SK-N-SH (cell line): ENCODE measurements at regions not wholly inside any gene's neighbourhood (a gene's known extent, or its start where the extent isn't known, plus 50 kb on each side); places are given as distances from the start of the nearest gene placed in this dataset.

Experiments used
- CTCF ChIA-PET: fragments of 300-600, 350-600 bp; formaldehyde crosslinking; extraction: SDS; loops from one replicate; lab custom pipeline; 2021; lab: Yijun Ruan, JAX
- POLR2A ChIA-PET: fragments of 350-600 bp; sonication (Branson Sonifier 250); formaldehyde crosslinking; extraction: SDS; loops from one replicate; lab custom pipeline; 2020; ENCODE audit warnings: antibody characterized with exemption, inconsistent platforms; lab: Yijun Ruan, JAX
- DNase-seq: peaks from one replicate; pipeline ENCODE4 v3.0.0; 2012
- H2AFZ ChIP-seq: fragments of 200-600 bp; sonication (generic); 2 replicates; pipeline ENCODE4 v1.8.1; 2016; ENCODE audit warnings: antibody characterized with exemption, mild to moderate bottlenecking, low read depth
- H3F3A ChIP-seq: fragments of 200-600 bp; sonication (generic); replicated peaks from 2 replicates; pipeline ENCODE3; 2016; ENCODE audit warnings: antibody characterized with exemption, mild to moderate bottlenecking; ENCODE audit not compliant: insufficient read depth
- H3K27ac ChIP-seq, 2 experiments: fragments of 200-500 bp in 1 of 2; fragments of 200-600 bp in 1 of 2; sonication (Bioruptor generic) in 1 of 2; sonication (generic), shearing (Covaris generic) in 1 of 2; 2 replicates each; pipeline versions ENCODE4 v1.5.1 to v1.6.1; 2014 to 2016; ENCODE audit warnings: low read depth in 2 of 2, inconsistent platforms in 1 of 2, low read length in 1 of 2, mild to moderate bottlenecking in 1 of 2, mixed read lengths in 1 of 2
- H3K27me3 ChIP-seq: fragments of 200-600 bp; sonication (generic), shearing (Covaris generic); 2 replicates; pipeline ENCODE4 v1.6.1; 2016; ENCODE audit warnings: mixed run types; ENCODE audit not compliant: insufficient read depth
- H3K36me3 ChIP-seq, 2 experiments: fragments of 200-500 bp in 1 of 2; fragments of 200-600 bp in 1 of 2; sonication (Bioruptor generic) in 1 of 2; sonication (generic) in 1 of 2; replicated peaks in 1 of 2; 2 replicates each; pipeline versions ENCODE3 to v1.5.1; 2014 to 2016; ENCODE audit warnings: low read length in 1 of 2, mild to moderate bottlenecking in 1 of 2; ENCODE audit not compliant: insufficient read depth in 2 of 2, control insufficient read depth in 1 of 2
- H3K4me1 ChIP-seq, 2 experiments: fragments of 200-500 bp in 1 of 2; fragments of 200-600 bp in 1 of 2; sonication (Bioruptor generic) in 1 of 2; sonication (generic), shearing (Covaris generic) in 1 of 2; 2 replicates each; pipeline versions ENCODE4 v1.5.1 to v1.6.1; 2014 to 2016; ENCODE audit warnings: low read depth in 1 of 2, low read length in 1 of 2, mixed run types in 1 of 2; ENCODE audit not compliant: insufficient read depth in 2 of 2, control insufficient read depth in 1 of 2
- H3K4me2 ChIP-seq: fragments of 200-600 bp; sonication (generic), shearing (Covaris generic); 2 replicates; pipeline ENCODE4 v1.6.1; 2017; ENCODE audit warnings: mixed run types
- H3K4me3 ChIP-seq, 2 experiments: fragments of 200-500 bp in 1 of 2; fragments of 200-600 bp in 1 of 2; sonication (Bioruptor generic) in 1 of 2; sonication (generic), shearing (Covaris generic) in 1 of 2; 2 replicates each; pipeline versions ENCODE4 v1.5.1 to v1.8.1; 2014 to 2016; ENCODE audit warnings: low read depth in 2 of 2, inconsistent platforms in 1 of 2, low read length in 1 of 2, mild to moderate bottlenecking in 1 of 2, mixed read lengths in 1 of 2, moderate library complexity in 1 of 2
- H3K79me2 ChIP-seq: fragments of 200-600 bp; sonication (generic); 2 replicates; pipeline ENCODE4 v1.8.1; 2017; ENCODE audit warnings: mild to moderate bottlenecking; ENCODE audit not compliant: insufficient read depth
- H3K9ac ChIP-seq: fragments of 200-600 bp; sonication (generic); 2 replicates; pipeline ENCODE4 v1.6.1; 2017; ENCODE audit warnings: mixed run types
- H3K9me2 ChIP-seq: fragments of 200-600 bp; sonication (generic); 2 replicates; pipeline ENCODE4 v1.6.1; 2017; ENCODE audit warnings: mixed run types
- H3K9me3 ChIP-seq: fragments of 200-600 bp; sonication (generic); 2 replicates; pipeline ENCODE4 v1.6.1; 2017; ENCODE audit warnings: mixed run types, mild to moderate bottlenecking, moderate library complexity
- H4K20me1 ChIP-seq: fragments of 200-600 bp; sonication (generic); 2 replicates; pipeline ENCODE4 v1.6.1; 2017; ENCODE audit warnings: mild to moderate bottlenecking, mixed run types; ENCODE audit not compliant: insufficient read depth
- ELF1 ChIP-seq: IDR thresholded peaks from 2 replicates; pipeline ENCODE4 v1.4.0; 2012
- EZH2phosphoT487 ChIP-seq: fragments of 200-600 bp; sonication (generic); IDR thresholded peaks from 2 replicates; pipeline ENCODE4 v1.6.1; 2017; ENCODE audit warnings: low read depth, mixed run types, mild to moderate bottlenecking, antibody characterized with exemption, moderate library complexity, borderline replicate concordance
- FOSL2 ChIP-seq: IDR thresholded peaks from 2 replicates; pipeline ENCODE4 v1.4.0; 2012; ENCODE audit warnings: low read depth, mild to moderate bottlenecking, moderate library complexity, borderline replicate concordance
- FOXM1 ChIP-seq: IDR thresholded peaks from 2 replicates; pipeline ENCODE4 v1.4.0; 2012; ENCODE audit warnings: low read depth, mild to moderate bottlenecking
- RXRA ChIP-seq: IDR thresholded peaks from 2 replicates; pipeline ENCODE4 v1.4.0; 2012; ENCODE audit warnings: low read depth, mild to moderate bottlenecking, borderline replicate concordance
- SMC3 ChIP-seq: IDR thresholded peaks from 2 replicates; pipeline ENCODE4 v1.6.1; 2012; ENCODE audit warnings: low read depth, low read length, improper control_type of control experiment
- TCF12 ChIP-seq: IDR thresholded peaks from 2 replicates; pipeline ENCODE4 v1.4.0; 2012
- TEAD4 ChIP-seq: IDR thresholded peaks from 2 replicates; pipeline ENCODE4 v1.4.0; 2012; ENCODE audit warnings: mild to moderate bottlenecking, borderline replicate concordance; ENCODE audit not compliant: insufficient read depth
- WGBS: methylation state at CpG from one replicate; pipeline ENCODE4 v1.1.6; 2017; ENCODE audit warnings: low lambda C conversion rate; 5-methylcytosine and 5-hydroxymethylcytosine counted together
- TF ChIP-seq, protein P1 (sequence below): IDR thresholded peaks from 2 replicates; pipeline ENCODE4; 2012
- TF ChIP-seq, protein P2 (sequence below): fragments of 150-350 bp; IDR thresholded peaks from 2 replicates; pipeline ENCODE4 v1.6.1; 2017; ENCODE audit warnings: antibody characterized with exemption, low read length, low read depth, borderline replicate concordance

DNA sequence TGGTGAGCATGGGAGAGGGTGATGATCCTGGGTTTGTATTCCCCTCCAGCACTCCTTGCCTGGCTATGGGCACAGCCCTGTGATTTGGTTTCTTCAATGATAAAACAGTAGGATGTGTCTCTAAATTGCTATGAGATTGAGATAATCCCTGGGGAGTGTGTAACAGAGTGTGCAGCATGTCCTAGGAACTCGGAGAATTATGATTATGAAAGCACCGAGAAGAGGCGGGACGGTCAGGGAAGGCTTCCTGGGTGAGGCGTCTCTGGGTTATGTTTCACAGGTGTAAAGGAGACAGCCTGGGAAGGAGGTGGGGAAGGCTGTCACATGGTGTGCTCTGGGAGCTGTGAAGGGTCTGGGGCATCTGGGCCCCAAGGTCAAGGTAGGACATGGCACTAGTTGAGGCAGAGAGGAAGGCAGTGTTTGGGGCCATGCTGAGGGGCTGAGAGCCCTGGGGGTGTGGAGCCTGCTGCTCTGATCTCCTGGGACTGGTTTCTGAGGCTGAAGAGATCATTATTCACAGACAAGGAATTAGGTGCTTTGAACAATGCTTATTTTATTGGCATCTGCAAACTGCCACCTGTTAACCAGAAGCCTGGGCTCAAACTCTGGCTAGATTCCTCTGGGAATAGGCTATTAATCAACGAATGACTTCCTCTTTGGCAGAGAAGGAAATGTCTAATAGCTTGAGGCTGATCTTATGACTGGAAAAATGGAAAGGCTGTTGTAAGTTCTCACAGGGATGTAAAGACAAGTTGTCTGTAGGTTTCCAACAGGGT is 73.8 kb upstream of the IL12B start:
- CTCF ChIA-PET, result no interaction called here
- POLR2A ChIA-PET, result no interaction called here
- Histone ChIP-seq H3K27me3 (no peaks in the 10 kb centered on the region; the same call in 1 of the 2 replicates), H3K36me3 (no peaks in the 10 kb centered on the region), H3F3A (no peaks in the 10 kb centered on the region), H3K27ac (no peak overlapping the region), H3K9me2 (no peaks in the 10 kb centered on the region), H3K4me1 (peaks cover 0 to 6% of the 10 kb centered on the region in 2 experiments; a peak in 2 of 4 replicates), H4K20me1 (no peaks in the 10 kb centered on the region)
- WGBS, result 21% methylated on average over 6 of the region's 6 CpGs
- TF ChIP-seq FOXM1 (no peak), EZH2phosphoT487 (no peak), RXRA (no peak), ELF1 (no peak), SMC3 (no peak), TCF12 (peak; percentile 60)
- TF ChIP-seq, protein P1, sequence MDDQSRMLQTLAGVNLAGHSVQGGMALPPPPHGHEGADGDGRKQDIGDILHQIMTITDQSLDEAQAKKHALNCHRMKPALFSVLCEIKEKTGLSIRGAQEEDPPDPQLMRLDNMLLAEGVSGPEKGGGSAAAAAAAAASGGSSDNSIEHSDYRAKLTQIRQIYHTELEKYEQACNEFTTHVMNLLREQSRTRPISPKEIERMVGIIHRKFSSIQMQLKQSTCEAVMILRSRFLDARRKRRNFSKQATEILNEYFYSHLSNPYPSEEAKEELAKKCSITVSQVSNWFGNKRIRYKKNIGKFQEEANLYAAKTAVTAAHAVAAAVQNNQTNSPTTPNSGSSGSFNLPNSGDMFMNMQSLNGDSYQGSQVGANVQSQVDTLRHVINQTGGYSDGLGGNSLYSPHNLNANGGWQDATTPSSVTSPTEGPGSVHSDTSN, result peak; percentile 64
- TF ChIP-seq, protein P2, sequence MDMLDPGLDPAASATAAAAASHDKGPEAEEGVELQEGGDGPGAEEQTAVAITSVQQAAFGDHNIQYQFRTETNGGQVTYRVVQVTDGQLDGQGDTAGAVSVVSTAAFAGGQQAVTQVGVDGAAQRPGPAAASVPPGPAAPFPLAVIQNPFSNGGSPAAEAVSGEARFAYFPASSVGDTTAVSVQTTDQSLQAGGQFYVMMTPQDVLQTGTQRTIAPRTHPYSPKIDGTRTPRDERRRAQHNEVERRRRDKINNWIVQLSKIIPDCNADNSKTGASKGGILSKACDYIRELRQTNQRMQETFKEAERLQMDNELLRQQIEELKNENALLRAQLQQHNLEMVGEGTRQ, result no peak
- TF ChIP-seq, all 33 proteins: peak for 2
- Histone ChIP-seq H3K4me2 (no peak overlapping the region), H3K9me3 (no peaks in the 10 kb centered on the region), H2AFZ (no peak overlapping the region), H3K4me3 (no peak overlapping the region), H3K9ac (no peak overlapping the region), H3K79me2 (no peaks in the 10 kb centered on the region)
- DNase-seq, result no peak

DNA sequence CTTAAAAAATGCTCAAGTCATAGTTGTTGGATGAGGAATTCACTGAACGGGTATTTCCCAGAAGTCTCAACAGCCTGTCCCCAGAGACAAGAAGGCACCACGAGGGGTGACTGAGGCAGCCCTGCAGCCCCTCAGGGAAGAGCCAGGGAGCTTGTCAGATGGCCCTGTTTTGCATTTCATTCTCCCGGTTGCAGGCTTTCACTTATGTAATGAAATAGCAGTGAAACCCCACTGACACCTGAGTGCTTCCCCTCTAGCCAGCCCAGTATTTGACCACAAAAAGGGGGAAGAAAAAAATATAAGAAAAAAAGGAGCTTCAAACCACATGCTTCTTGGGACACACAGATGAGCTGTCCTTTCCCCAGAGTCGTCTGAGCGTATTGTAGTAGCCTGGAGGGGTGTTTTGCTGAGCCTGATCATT is 75.3 kb upstream of the IL12B start:
- H4K20me1 ChIP-seq, result no peaks in the 10 kb centered on the region
- no peaks in the 10 kb centered on the region for H3K9me2 ChIP-seq
- no peak overlapping the region for H3K4me2 ChIP-seq
- no peaks in the 10 kb centered on the region; the same call in 1 of the 2 replicates for H3K27me3 ChIP-seq
- H3K79me2 ChIP-seq, result no peaks in the 10 kb centered on the region
- no peak overlapping the region for H2AFZ ChIP-seq
- CTCF ChIA-PET, result no interaction called here
- DNase-seq, result no peak
- TF ChIP-seq FOSL2 (no peak), TEAD4 (no peak)
- peaks cover 0 to 6% of the 10 kb centered on the region in 2 experiments; a peak in 2 of 4 replicates for H3K4me1 ChIP-seq
- POLR2A ChIA-PET, result interaction anchor here (0.7 kb wide), 1 partner anchor 89 kb away, joined by 3 read pairs; no protein-coding TSS in a partner anchor
- H3K9ac ChIP-seq, result no peak overlapping the region
- H3K36me3 ChIP-seq, result no peaks in the 10 kb centered on the region
- H3K9me3 ChIP-seq, result no peaks in the 10 kb centered on the region
- 36% methylated on average over 5 of the region's 5 CpGs for WGBS
- H3F3A ChIP-seq, result no peaks in the 10 kb centered on the region
- no peak overlapping the region for H3K27ac ChIP-seq
- H3K4me3 ChIP-seq, result no peak overlapping the region
